HG03135 (cell line): ENCODE measurements at regions not wholly inside any gene's neighbourhood (a gene's known extent, or its start where the extent isn't known, plus 50 kb on each side); places are given as distances from the start of the nearest gene placed in this dataset.
A peak's percentile ranks its signal among the peaks of the same experiment; 100 is the strongest.

Experiments used
- ATAC-seq: cut with Tn5 transposase; IDR thresholded peaks from one replicate; pipeline ENCODE4 v1.9.1; 2021; ENCODE audit warnings: mild to moderate bottlenecking, moderate library complexity; ENCODE audit not compliant: unreplicated experiment

DNA sequence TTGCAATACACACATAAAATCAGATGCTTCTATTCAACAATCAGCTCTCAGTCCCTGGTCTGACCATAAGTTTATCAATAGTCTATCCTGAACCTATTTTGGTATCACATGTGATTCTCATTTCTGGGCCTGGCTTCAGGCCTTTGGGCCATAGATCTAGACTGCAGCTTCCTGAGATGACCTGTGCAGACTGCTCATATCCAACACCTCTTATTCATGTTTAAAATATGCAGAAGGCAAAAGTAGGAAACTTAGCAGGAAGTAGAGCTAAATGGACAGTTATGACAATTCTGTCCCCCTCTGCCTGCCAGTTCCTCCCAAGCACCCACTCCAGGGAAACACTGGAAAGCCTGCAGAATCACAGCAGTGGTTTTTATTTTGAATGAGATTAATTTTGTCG lies 53.3 kb downstream of the C7orf25 start:
- ATAC-seq = no peak

GRCh38 chr7:42856605-42856987 lies 55.3 kb downstream of the C7orf25 start:
- ATAC-seq = peak; percentile 12

DNA sequence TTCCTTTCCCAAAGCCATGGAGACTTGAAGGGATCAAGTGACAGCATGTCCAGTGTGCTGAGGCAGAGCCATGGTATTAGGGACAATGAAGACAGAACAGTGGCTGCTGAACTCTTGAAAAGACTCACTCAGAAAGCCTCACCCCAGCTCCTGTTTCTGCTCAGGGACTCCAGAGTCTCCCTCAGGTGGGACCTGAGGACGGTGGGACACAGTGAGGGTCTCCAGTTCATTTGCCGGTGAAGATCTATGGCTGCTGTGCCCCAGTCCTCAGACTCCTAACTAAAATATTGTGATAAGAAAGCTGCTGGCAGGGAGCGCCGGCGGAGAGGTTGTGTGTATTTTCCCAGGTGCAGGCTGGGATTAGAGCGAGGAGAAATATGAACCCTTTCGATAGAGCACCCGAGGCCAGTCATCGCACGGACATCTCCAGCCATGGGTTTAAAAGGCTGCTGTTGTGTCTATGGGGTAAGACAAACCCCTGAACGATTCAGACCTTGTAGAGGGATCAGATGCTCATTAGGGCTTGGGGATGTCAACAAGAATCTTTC lies 57.2 kb downstream of the C7orf25 start:
- no peak for ATAC-seq

GRCh38 chr7:42852531-42852930 lies 59.3 kb downstream of the C7orf25 start:
- ATAC-seq = no peak

GRCh38 chr7:42843205-42843800 lies 68.6 kb downstream of the C7orf25 start:
- no peak for ATAC-seq

GRCh38 chr7:42834676-42835075 lies 77.2 kb downstream of the C7orf25 start:
- no peak for ATAC-seq

- no peak for ATAC-seq
Measured at GRCh38 chr7:42833411-42833810, 78.5 kb downstream of the C7orf25 start.

DNA sequence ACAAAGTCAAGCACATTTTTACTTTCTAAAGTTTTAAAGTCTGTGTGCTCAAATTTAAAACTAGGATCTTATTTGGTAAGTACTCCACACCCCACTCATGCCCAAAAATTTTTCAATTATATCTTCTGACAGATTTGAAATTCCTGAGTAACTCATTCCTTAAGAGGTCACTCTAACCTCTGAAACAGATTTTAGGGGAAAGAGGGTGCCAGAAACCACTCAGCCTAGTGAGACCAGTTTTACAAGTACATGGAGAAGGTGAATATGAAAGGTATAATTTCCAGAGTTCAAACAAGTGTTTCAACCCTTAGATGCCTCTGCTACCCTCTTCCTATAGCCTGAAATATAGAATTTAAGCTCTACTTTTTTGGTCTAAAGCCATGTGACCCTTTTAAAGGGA lies 79.2 kb downstream of the C7orf25 start:
- ATAC-seq = no peak

DNA sequence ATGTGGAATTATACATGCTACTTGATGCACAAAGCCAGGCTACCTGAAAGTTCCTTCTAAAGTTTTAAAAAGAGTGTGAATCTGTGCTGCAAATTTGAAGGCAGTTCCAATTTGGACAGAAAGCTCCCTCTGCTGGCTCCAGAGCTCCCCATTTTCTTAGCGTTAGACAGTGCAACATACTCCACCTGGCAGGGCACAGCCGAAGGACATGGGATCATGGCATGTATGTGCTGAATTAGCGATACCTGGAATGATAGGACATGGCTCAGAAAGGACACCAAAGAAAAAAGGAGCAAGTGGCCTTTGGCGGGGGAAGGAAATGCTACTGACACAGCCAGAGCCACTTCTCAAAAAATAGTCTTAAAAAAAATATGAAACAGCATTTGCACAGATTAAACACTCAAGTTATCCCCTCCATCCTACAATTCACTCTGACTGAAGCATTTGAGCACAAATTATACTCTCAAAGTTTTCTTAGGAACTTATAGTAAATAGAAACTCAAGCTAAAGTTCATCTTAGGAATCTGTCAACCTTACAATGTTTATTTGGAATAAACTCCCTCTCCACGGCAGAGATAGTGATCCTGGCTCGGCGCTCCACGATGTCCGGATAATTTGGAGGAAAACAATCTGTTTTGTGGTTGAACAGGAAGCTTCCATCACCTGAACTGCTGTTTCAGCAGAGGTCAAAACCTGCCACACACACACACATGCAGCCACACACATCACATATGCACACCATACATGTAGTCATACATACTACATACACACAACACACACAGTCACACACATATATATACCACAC lies 80.0 kb downstream of the C7orf25 start:
- no peak for ATAC-seq

DNA sequence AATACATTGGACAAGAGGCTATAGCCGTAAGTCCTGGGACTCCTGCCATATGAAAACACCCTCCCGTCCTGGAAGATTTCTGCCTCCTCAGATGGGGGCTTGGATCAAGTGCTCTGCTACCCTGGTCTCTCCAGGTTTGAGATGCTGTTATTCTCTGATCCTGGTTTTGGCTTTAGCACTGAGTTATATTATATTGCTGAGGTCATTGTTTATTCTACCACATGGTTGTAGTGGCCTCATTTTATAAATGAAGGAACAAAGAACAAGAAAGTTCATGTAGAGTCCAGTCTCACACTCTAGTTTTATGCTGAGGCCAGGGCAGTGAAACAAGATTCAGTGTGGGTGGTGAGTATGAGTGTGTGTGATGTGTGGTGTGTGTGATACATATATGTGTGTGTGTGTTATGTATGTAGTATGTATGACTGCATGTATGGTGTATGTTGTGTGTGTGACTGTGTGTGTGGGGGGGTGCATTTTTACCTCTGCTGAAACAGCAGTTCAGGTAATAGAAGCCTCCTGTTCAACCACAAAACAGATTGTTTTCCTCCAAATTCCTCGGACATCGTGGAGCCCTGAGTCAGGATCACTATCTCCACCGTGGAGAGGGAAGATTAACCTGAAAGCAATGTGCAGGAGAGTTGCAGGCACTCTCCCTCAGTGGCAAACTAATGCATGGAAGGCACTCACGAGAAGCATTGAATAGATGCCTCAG lies 80.7 kb downstream of the C7orf25 start:
- ATAC-seq = no peak

- ATAC-seq = no peak
Measured at GRCh38 chr7:42812779-42813178, 99.1 kb downstream of the C7orf25 start.

DNA sequence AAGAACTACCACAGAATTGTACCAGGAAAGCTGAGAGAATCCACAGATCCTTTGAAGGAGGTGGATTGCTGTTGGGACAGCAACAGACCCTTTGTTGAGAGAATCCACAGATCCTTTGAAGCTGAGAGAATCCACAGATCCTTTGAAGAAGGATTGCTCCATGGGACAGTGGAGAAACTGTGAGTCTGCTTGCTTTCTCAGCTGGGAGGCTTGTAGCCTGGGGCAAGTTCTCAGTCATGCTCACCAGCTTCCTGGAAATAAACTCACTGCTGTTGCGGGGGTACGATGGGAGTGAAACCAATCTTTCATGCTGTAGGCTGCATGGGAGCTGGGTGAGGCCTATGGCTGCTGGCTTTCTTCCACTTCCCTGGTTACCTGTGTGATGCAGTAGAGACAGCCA lies 106.3 kb downstream of the C7orf25 start:
- ATAC-seq = no peak

GRCh38 chr7:42794673-42795072 lies 117.2 kb downstream of the C7orf25 start:
- ATAC-seq = no peak

- no peak for ATAC-seq
Measured at GRCh38 chr7:42792841-42793240, 119.0 kb downstream of the C7orf25 start.

GRCh38 chr7:42790196-42790595 lies 121.7 kb downstream of the C7orf25 start:
- ATAC-seq = no peak

- ATAC-seq = no peak
Measured at GRCh38 chr7:42774436-42774835, 137.4 kb downstream of the C7orf25 start.

GRCh38 chr7:42770114-42770513 lies 141.8 kb downstream of the C7orf25 start:
- ATAC-seq = no peak

DNA sequence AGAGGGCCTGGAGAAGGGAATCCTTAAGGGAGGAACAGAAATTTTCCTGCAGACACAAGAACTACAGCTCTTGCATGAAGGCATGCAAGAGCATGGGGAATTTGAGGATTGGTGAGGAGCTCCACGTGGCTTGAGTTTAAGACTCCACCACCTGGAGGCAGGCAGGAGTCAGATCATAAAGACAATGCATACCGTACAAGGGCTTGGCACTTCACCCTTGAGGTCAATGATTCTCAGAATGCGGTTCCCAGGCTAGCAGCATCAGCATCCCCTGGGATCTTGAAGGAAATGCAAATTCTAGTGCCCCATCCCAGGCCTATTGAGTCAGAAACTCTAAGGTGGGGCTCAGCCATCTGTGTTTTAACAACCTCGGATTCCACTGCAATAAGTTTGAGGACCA lies 143.8 kb downstream of the C7orf25 start:
- no peak for ATAC-seq

- ATAC-seq = no peak
Measured at GRCh38 chr7:42766782-42767423, 145.0 kb downstream of the C7orf25 start.

DNA sequence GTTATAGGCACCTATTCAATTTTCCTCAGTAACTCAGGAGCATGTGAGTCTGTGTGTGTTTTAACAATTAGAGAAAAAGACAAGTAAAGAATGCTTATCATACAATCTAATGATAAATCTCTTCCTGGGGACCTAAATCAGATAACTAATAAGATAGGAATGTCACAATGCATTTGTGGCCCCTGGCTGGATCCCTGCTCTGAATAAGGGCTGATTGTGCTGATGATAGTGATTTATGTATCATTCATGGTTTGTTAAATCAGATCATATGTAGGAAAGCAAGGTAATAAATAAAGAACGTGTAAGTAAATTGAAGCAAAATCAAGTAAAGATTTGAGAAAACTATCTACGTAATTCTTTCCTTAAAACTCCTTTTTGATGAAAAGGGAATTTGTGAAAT lies 145.9 kb downstream of the C7orf25 start:
- no peak for ATAC-seq

GRCh38 chr7:42763137-42763551 lies 148.7 kb downstream of the C7orf25 start:
- ATAC-seq = no peak
